Brain pericyte (primary cell): ENCODE measurements at regions not wholly inside any gene's neighbourhood (a gene's known extent, or its start where the extent isn't known, plus 50 kb on each side); places are given as distances from the start of the nearest gene placed in this dataset.
"Not testable (repeated sequence)": the region's sequence is repeated elsewhere in the genome, so short reads cannot be mapped to it uniquely, and the experiment has no call there.

Experiments
- DNase-seq: peaks from one replicate; pipeline ENCODE4 v3.0.0-alpha.2; 2012; ENCODE audit warnings: low read depth, low spot score

- no peak for DNase-seq
Observed at GRCh38 chr6:112576423-112576822, 229.3 kb downstream of the RFPL4B start.

GRCh38 chr6:112579601-112580000 is 232.5 kb downstream of the RFPL4B start:
- DNase-seq = no peak

GRCh38 chr6:112581015-112581414 is 233.9 kb downstream of the RFPL4B start:
- DNase-seq = no peak

GRCh38 chr6:112590326-112590725 is 243.2 kb downstream of the RFPL4B start:
- no peak for DNase-seq

- DNase-seq = no peak
Observed at GRCh38 chr6:112591329-112591728, 244.2 kb downstream of the RFPL4B start.

- DNase-seq = no peak
Observed at GRCh38 chr6:112592159-112592558, 245.0 kb downstream of the RFPL4B start.

- DNase-seq = no peak
Observed at GRCh38 chr6:112594886-112595594, 247.9 kb downstream of the RFPL4B start.

- no peak for DNase-seq
Observed at GRCh38 chr6:112595841-112596240, 248.7 kb downstream of the RFPL4B start.

- no peak for DNase-seq
Observed at GRCh38 chr6:112597176-112597575, 250.0 kb downstream of the RFPL4B start.

- DNase-seq = no peak
Observed at GRCh38 chr6:112600168-112600567, 253.0 kb downstream of the RFPL4B start.

- DNase-seq = no peak
Observed at GRCh38 chr6:112603726-112604125, 256.6 kb downstream of the RFPL4B start.

GRCh38 chr6:112606656-112607435 is 259.7 kb downstream of the RFPL4B start:
- DNase-seq = no peak

- not testable (repeated sequence) for DNase-seq
Observed at GRCh38 chr6:112608925-112609324, 261.8 kb downstream of the RFPL4B start.

- DNase-seq = no peak
Observed at GRCh38 chr6:112613410-112613809, 266.3 kb downstream of the RFPL4B start.

- DNase-seq = no peak
Observed at GRCh38 chr6:112618849-112619248, 271.7 kb downstream of the RFPL4B start.

- DNase-seq = no peak
Observed at GRCh38 chr6:112620812-112621569, 273.9 kb downstream of the RFPL4B start.

- DNase-seq = no peak
Observed at GRCh38 chr6:112622036-112622435, 274.9 kb downstream of the RFPL4B start.

GRCh38 chr6:112626468-112627082 is 279.4 kb downstream of the RFPL4B start:
- no peak for DNase-seq

- DNase-seq = no peak
Observed at GRCh38 chr6:112634376-112634775, 287.2 kb downstream of the RFPL4B start.

- DNase-seq = no peak
Observed at GRCh38 chr6:112636650-112637262, 289.6 kb downstream of the RFPL4B start.

GRCh38 chr6:112639391-112639831 is 292.3 kb downstream of the RFPL4B start:
- peak; percentile 76 for DNase-seq
